ENCODE measurements at regions not wholly inside any gene's neighbourhood (a gene's known extent, or its start where the extent isn't known, plus 50 kb on each side); places are given as distances from the start of the nearest gene placed in this dataset.

- no peak for TF ChIP-seq CTCF (IDR thresholded peaks at IDR 0.05)
- no peak for TF ChIP-seq ELF1 (IDR thresholded peaks at IDR 0.05)
- TF ChIP-seq TAF1 (IDR thresholded peaks at IDR 0.05; ENCODE audit: borderline replicate concordance, low read depth, low read length), result no peak
- no peak for TF ChIP-seq MAX (IDR thresholded peaks at IDR 0.05; ENCODE audit: low read depth)
- TF ChIP-seq EP300 (IDR thresholded peaks at IDR 0.05; ENCODE audit: borderline replicate concordance in 1 of 2, low read depth in 1 of 2, low read length in 1 of 2), result no peak
- no peak for TF ChIP-seq MXI1 (IDR thresholded peaks at IDR 0.05; ENCODE audit: low read depth, low read length)
- TF ChIP-seq JUND (IDR thresholded peaks at IDR 0.05), result no peak
- TF ChIP-seq, protein P1, sequence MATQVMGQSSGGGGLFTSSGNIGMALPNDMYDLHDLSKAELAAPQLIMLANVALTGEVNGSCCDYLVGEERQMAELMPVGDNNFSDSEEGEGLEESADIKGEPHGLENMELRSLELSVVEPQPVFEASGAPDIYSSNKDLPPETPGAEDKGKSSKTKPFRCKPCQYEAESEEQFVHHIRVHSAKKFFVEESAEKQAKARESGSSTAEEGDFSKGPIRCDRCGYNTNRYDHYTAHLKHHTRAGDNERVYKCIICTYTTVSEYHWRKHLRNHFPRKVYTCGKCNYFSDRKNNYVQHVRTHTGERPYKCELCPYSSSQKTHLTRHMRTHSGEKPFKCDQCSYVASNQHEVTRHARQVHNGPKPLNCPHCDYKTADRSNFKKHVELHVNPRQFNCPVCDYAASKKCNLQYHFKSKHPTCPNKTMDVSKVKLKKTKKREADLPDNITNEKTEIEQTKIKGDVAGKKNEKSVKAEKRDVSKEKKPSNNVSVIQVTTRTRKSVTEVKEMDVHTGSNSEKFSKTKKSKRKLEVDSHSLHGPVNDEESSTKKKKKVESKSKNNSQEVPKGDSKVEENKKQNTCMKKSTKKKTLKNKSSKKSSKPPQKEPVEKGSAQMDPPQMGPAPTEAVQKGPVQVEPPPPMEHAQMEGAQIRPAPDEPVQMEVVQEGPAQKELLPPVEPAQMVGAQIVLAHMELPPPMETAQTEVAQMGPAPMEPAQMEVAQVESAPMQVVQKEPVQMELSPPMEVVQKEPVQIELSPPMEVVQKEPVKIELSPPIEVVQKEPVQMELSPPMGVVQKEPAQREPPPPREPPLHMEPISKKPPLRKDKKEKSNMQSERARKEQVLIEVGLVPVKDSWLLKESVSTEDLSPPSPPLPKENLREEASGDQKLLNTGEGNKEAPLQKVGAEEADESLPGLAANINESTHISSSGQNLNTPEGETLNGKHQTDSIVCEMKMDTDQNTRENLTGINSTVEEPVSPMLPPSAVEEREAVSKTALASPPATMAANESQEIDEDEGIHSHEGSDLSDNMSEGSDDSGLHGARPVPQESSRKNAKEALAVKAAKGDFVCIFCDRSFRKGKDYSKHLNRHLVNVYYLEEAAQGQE (IDR thresholded peaks at IDR 0.05; ENCODE audit: low read depth, low read length), result no peak
These were observed 159.5 kb upstream of the TMPO start for GRCh38 chr12:98355933-98356332.

Measured in SK-N-SH (cell line).